ENCODE measurements at regions not wholly inside any gene's neighbourhood (a gene's known extent, or its start where the extent isn't known, plus 50 kb on each side); places are given as distances from the start of the nearest gene placed in this dataset.
"Not testable (repeated sequence)": the region's sequence is repeated elsewhere in the genome, so short reads cannot be mapped to it uniquely, and the experiment has no call there.

DNA sequence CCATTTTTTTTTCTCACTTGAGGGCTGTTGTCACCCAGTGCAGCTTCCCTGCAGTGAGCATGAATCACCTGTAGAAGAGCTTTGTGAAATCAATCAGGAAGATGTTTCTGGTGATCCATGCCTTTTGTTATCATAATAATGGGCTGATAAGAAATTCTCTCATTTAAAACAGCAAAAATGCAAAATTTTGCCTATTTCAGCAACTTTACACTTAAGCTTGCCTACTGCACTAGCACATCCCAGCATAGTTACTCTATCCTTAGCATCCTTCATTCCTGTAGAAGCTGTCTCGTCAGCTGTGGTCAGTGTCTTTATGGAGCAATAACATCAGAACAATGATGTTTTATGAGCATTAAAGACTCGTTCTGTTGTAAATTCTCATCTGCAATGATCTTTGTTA lies 178.6 kb upstream of the ZNF804A start:
- DNase-seq (ENCODE audit: insufficient read length, low spot score, missing footprints) = no peak
- Histone ChIP-seq H3K9me3 (ENCODE audit: low read depth, low read length) (peaks cover 4% of the 10 kb centered on the region), H3K27ac (ENCODE audit: low read depth, low read length) (no peak overlapping the region), H4K20me1 (ENCODE audit: insufficient read depth, low read length) (no peaks in the 10 kb centered on the region), H3K4me2 (ENCODE audit: insufficient read depth, low read length) (no peak overlapping the region), H2AFZ (ENCODE audit: low read length) (no peak overlapping the region), H3K79me2 (ENCODE audit: insufficient read depth, low read length) (no peaks in the 10 kb centered on the region), H3K4me3 (ENCODE audit: insufficient read depth, low read length) (no peak overlapping the region), H3K27me3 (ENCODE audit: insufficient read depth, low read length) (no peaks in the 10 kb centered on the region), H3K4me1 (ENCODE audit: insufficient read depth, low read length) (no peaks in the 10 kb centered on the region), H3K36me3 (ENCODE audit: insufficient read depth, low read length) (no peaks in the 10 kb centered on the region)
- TF ChIP-seq, protein P1, sequence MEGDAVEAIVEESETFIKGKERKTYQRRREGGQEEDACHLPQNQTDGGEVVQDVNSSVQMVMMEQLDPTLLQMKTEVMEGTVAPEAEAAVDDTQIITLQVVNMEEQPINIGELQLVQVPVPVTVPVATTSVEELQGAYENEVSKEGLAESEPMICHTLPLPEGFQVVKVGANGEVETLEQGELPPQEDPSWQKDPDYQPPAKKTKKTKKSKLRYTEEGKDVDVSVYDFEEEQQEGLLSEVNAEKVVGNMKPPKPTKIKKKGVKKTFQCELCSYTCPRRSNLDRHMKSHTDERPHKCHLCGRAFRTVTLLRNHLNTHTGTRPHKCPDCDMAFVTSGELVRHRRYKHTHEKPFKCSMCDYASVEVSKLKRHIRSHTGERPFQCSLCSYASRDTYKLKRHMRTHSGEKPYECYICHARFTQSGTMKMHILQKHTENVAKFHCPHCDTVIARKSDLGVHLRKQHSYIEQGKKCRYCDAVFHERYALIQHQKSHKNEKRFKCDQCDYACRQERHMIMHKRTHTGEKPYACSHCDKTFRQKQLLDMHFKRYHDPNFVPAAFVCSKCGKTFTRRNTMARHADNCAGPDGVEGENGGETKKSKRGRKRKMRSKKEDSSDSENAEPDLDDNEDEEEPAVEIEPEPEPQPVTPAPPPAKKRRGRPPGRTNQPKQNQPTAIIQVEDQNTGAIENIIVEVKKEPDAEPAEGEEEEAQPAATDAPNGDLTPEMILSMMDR (IDR thresholded peaks at IDR 0.05; ENCODE audit: extremely low read depth, low read depth, low read length) = no peak

DNA sequence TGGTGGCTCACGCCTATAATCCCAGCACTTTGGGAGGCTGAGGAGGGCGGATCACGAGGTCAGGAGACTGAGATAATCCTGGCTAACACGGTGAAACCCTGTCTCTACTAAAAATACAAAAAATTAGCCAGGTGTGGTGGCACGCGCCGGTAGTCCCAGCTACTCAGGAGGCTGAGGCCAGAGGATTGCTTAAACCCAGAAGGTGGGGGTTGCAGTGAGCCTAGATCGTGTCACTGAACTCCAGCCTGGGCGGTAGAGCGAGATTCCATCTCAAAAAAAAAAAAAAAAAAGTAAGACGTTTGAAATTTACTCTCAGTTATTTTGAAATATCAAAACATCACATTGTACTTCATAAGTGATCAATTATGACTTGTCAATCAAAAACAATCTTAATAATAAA lies 176.9 kb upstream of the ZNF804A start:
- H3K9me3 ChIP-seq (ENCODE audit: low read depth, low read length); H2AFZ ChIP-seq (ENCODE audit: low read length); DNase-seq (ENCODE audit: insufficient read length, low spot score, missing footprints); H3K4me2 ChIP-seq (ENCODE audit: insufficient read depth, low read length); H3K36me3 ChIP-seq (ENCODE audit: insufficient read depth, low read length); H3K27me3 ChIP-seq (ENCODE audit: insufficient read depth, low read length); H3K4me1 ChIP-seq (ENCODE audit: insufficient read depth, low read length); H3K27ac ChIP-seq (ENCODE audit: low read depth, low read length); H3K4me3 ChIP-seq (ENCODE audit: insufficient read depth, low read length); H3K79me2 ChIP-seq (ENCODE audit: insufficient read depth, low read length); H4K20me1 ChIP-seq (ENCODE audit: insufficient read depth, low read length): not testable (repeated sequence)

DNA sequence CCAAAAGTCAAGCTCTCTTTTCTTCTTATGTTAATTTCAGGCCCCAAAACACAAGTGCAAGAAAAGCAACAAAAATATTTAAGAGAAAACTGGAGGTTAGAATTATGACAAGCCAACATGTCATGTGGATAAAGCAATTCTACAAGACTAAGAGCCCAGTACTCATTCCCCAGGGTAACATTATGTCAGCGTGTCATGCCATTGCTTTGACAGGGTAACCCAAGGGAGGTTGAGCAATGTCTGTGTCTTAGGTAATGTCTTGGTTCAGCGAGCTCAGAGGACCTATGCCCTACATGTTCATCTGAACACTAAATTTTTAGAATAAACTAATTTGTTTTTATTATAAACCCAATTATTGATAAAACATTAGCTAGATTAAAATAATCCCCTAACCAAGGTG lies 173.2 kb upstream of the ZNF804A start:
- no peaks in the 10 kb centered on the region for H3K79me2 ChIP-seq (ENCODE audit: insufficient read depth, low read length)
- H3K4me3 ChIP-seq (ENCODE audit: insufficient read depth, low read length) = no peak overlapping the region
- no peak overlapping the region for H3K4me2 ChIP-seq (ENCODE audit: insufficient read depth, low read length)
- H3K27me3 ChIP-seq (ENCODE audit: insufficient read depth, low read length) = no peaks in the 10 kb centered on the region
- TF ChIP-seq, protein P1 (IDR thresholded peaks at IDR 0.05; ENCODE audit: extremely low read depth, low read depth, low read length) = no peak
- peaks cover 4% of the 10 kb centered on the region for H3K9me3 ChIP-seq (ENCODE audit: low read depth, low read length)
- DNase-seq (ENCODE audit: insufficient read length, low spot score, missing footprints) = no peak
- no peaks in the 10 kb centered on the region for H4K20me1 ChIP-seq (ENCODE audit: insufficient read depth, low read length)
- no peaks in the 10 kb centered on the region for H3K4me1 ChIP-seq (ENCODE audit: insufficient read depth, low read length)
- H3K27ac ChIP-seq (ENCODE audit: low read depth, low read length) = no peak overlapping the region
- H3K36me3 ChIP-seq (ENCODE audit: insufficient read depth, low read length) = no peaks in the 10 kb centered on the region
- H2AFZ ChIP-seq (ENCODE audit: low read length) = no peak overlapping the region

DNA sequence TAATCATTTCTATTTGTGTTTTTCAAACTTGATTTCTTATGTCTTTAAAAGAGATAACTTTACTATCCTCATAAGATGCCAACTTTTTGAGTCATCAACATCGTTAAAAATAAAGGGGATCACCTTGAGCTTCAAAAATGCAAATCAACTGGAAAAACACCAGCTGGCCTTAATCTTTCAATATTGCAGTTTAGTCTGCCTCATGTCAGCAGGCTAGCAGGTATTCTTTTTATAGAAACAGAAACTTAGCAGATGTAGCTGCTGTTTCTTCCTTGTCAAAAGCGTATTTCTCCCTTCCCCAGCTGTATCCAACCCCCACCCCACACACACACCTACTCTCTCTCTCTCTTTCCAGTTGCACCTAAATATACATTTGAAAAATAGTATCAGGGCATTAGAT lies 154.1 kb upstream of the ZNF804A start:
- Histone ChIP-seq H2AFZ (ENCODE audit: low read length) (no peak overlapping the region), H3K27me3 (ENCODE audit: insufficient read depth, low read length) (no peaks in the 10 kb centered on the region), H3K9me3 (ENCODE audit: low read depth, low read length) (no peaks in the 10 kb centered on the region), H3K4me3 (ENCODE audit: insufficient read depth, low read length) (no peak overlapping the region), H4K20me1 (ENCODE audit: insufficient read depth, low read length) (no peaks in the 10 kb centered on the region), H3K4me1 (ENCODE audit: insufficient read depth, low read length) (no peaks in the 10 kb centered on the region), H3K4me2 (ENCODE audit: insufficient read depth, low read length) (no peak overlapping the region), H3K27ac (ENCODE audit: low read depth, low read length) (no peak overlapping the region), H3K36me3 (ENCODE audit: insufficient read depth, low read length) (no peaks in the 10 kb centered on the region), H3K79me2 (ENCODE audit: insufficient read depth, low read length) (no peaks in the 10 kb centered on the region)
- TF ChIP-seq, protein P1 (IDR thresholded peaks at IDR 0.05; ENCODE audit: extremely low read depth, low read depth, low read length) = no peak
- DNase-seq (ENCODE audit: insufficient read length, low spot score, missing footprints) = no peak

Measured in osteoblast (primary cell).